ENCODE measurements at regions not wholly inside any gene's neighbourhood (a gene's known extent, or its start where the extent isn't known, plus 50 kb on each side); places are given as distances from the start of the nearest gene placed in this dataset.
"Not testable (repeated sequence)": the region's sequence is repeated elsewhere in the genome, so short reads cannot be mapped to it uniquely, and the experiment has no call there.

- no peak for DNase-seq
Observed at GRCh38 chr2:11923935-11924334, 177.5 kb downstream of the LPIN1 start.

GRCh38 chr2:11925295-11926066, 179.0 kb downstream of the LPIN1 start:
- no peak for DNase-seq

GRCh38 chr2:11930211-11930761, 183.9 kb downstream of the LPIN1 start:
- DNase-seq: no peak

GRCh38 chr2:11932048-11932512, 185.6 kb downstream of the LPIN1 start:
- DNase-seq: no peak

- no peak for DNase-seq
Observed at GRCh38 chr2:11932962-11933361, 186.5 kb downstream of the LPIN1 start.

GRCh38 chr2:11933854-11934253, 187.4 kb downstream of the LPIN1 start:
- DNase-seq: no peak

GRCh38 chr2:11936761-11937160, 190.3 kb downstream of the LPIN1 start:
- DNase-seq: no peak

- no peak for DNase-seq
Observed at GRCh38 chr2:11938196-11938595, 191.8 kb downstream of the LPIN1 start.

GRCh38 chr2:11939523-11939922, 193.1 kb downstream of the LPIN1 start:
- DNase-seq: no peak

- DNase-seq: no peak
Observed at GRCh38 chr2:11940121-11940743, 193.8 kb downstream of the LPIN1 start.

- no peak for DNase-seq
Observed at GRCh38 chr2:11940799-11941198, 194.4 kb downstream of the LPIN1 start.

GRCh38 chr2:11941201-11942177, 195.1 kb downstream of the LPIN1 start:
- DNase-seq: no peak

GRCh38 chr2:11942178-11942569, 195.7 kb downstream of the LPIN1 start:
- DNase-seq: no peak

GRCh38 chr2:11944311-11944710, 197.9 kb downstream of the LPIN1 start:
- no peak for DNase-seq

GRCh38 chr2:11945139-11946126, 199.0 kb downstream of the LPIN1 start:
- no peak for DNase-seq

- DNase-seq: no peak
Observed at GRCh38 chr2:11947956-11948355, 201.5 kb downstream of the LPIN1 start.

GRCh38 chr2:11949732-11950523, 203.5 kb downstream of the LPIN1 start:
- DNase-seq: no peak

- DNase-seq: no peak
Observed at GRCh38 chr2:11950896-11951295, 204.5 kb downstream of the LPIN1 start.

- not testable (repeated sequence) for DNase-seq
Observed at GRCh38 chr2:11951492-11951891, 205.1 kb downstream of the LPIN1 start.

- DNase-seq: no peak
Observed at GRCh38 chr2:11953258-11953657, 206.8 kb downstream of the LPIN1 start.

GRCh38 chr2:11955314-11955713, 208.9 kb downstream of the LPIN1 start:
- DNase-seq: no peak

All from T-helper 9 cell (primary cell).